HG02970 (cell line): ENCODE measurements at regions not wholly inside any gene's neighbourhood (a gene's known extent, or its start where the extent isn't known, plus 50 kb on each side); places are given as distances from the start of the nearest gene placed in this dataset.

Source experiments
- ATAC-seq: cut with Tn5 transposase; IDR thresholded peaks from one replicate; pipeline ENCODE4 v1.9.1; 2021; ENCODE audit warnings: mild to moderate bottlenecking, moderate library complexity, moderate number of reproducible peaks; ENCODE audit not compliant: unreplicated experiment, low FRiP score

- ATAC-seq = no peak
Measured at GRCh38 chr1:165075725-165076370, 280.7 kb downstream of the LMX1A start.

- no peak for ATAC-seq
Measured at GRCh38 chr1:165073185-165074007, 283.1 kb downstream of the LMX1A start.

GRCh38 chr1:165070675-165071074 is 285.8 kb downstream of the LMX1A start:
- ATAC-seq = no peak

- no peak for ATAC-seq
Measured at GRCh38 chr1:165069829-165070228, 286.7 kb downstream of the LMX1A start.

- ATAC-seq = no peak
Measured at GRCh38 chr1:165068741-165069140, 287.8 kb downstream of the LMX1A start.

GRCh38 chr1:165067829-165068228 is 288.7 kb downstream of the LMX1A start:
- ATAC-seq = no peak

- no peak for ATAC-seq
Measured at GRCh38 chr1:165063181-165063965, 293.1 kb downstream of the LMX1A start.

- ATAC-seq = no peak
Measured at GRCh38 chr1:165062346-165062745, 294.2 kb downstream of the LMX1A start.

GRCh38 chr1:165060285-165060793 is 296.2 kb downstream of the LMX1A start:
- no peak for ATAC-seq

- ATAC-seq = no peak
Measured at GRCh38 chr1:165057956-165058355, 298.6 kb downstream of the LMX1A start.

- ATAC-seq = no peak
Measured at GRCh38 chr1:165056914-165057313, 299.6 kb downstream of the LMX1A start.

GRCh38 chr1:165055581-165055980 is 300.9 kb downstream of the LMX1A start:
- no peak for ATAC-seq

- no peak for ATAC-seq
Measured at GRCh38 chr1:165054627-165055026, 301.9 kb downstream of the LMX1A start.

- no peak for ATAC-seq
Measured at GRCh38 chr1:165053351-165053750, 303.2 kb downstream of the LMX1A start.

GRCh38 chr1:165052936-165053335 is 303.6 kb downstream of the LMX1A start:
- no peak for ATAC-seq

GRCh38 chr1:165052431-165052830 is 304.1 kb downstream of the LMX1A start:
- ATAC-seq = no peak

GRCh38 chr1:165050246-165050645 is 306.3 kb downstream of the LMX1A start:
- no peak for ATAC-seq

- no peak for ATAC-seq
Measured at GRCh38 chr1:165047994-165048393, 308.5 kb downstream of the LMX1A start.

GRCh38 chr1:165045902-165046301 is 310.6 kb downstream of the LMX1A start:
- ATAC-seq = no peak

GRCh38 chr1:165040641-165041040 is 315.9 kb downstream of the LMX1A start:
- ATAC-seq = no peak

- no peak for ATAC-seq
Measured at GRCh38 chr1:165039996-165040395, 316.5 kb downstream of the LMX1A start.
